GM19035 (cell line): ENCODE measurements at regions not wholly inside any gene's neighbourhood (a gene's known extent, or its start where the extent isn't known, plus 50 kb on each side); places are given as distances from the start of the nearest gene placed in this dataset.

Experiments
- ATAC-seq: cut with Tn5 transposase; IDR thresholded peaks from one replicate; pipeline ENCODE4 v1.9.1; 2021; ENCODE audit not compliant: unreplicated experiment

- ATAC-seq = no peak
Observed at GRCh38 chr2:220152281-220152935, 525.0 kb downstream of the SLC4A3 start.

- no peak for ATAC-seq
Observed at GRCh38 chr2:220153118-220153517, 525.7 kb downstream of the SLC4A3 start.

DNA sequence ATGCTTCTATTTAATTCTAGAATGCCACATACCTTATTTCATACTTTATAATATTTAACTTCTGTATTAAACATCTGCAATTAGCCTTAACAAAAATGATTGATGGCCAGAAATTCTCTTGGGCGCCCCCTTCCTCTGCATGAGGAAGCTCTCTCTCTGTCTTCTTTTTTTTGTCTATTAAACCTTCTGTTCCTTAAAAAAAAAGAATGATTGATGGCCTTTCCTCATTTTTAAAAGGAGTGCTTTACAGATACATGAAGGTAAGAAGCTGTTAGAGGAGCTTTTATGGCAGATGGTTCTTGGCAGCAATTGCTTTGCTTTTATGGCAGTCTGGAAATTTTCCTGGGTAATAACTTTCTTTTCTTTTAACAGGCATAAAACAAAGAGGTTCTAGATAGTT, 526.9 kb downstream of the SLC4A3 start:
- ATAC-seq = no peak

- no peak for ATAC-seq
Observed at GRCh38 chr2:220157312-220157711, 529.9 kb downstream of the SLC4A3 start.

DNA sequence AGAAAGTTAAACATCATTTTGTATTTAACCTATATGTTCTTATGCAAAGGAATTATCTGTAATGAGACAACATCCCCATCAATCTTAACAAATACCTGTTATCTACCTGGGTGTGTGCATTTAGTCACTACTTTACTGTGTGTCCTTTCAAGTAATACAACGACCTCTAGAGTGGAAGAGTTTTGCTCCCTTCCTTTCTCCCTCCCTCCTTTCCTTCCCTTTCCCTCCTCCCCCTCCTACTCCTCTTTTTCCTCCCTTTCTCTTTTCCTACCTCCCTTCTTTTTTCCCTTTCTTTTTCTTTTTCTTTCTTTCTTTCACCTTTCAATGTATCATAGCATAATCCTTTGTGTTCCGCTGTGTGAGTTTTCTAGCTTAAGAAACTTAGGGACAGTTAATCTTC, 532.3 kb downstream of the SLC4A3 start:
- no peak for ATAC-seq

DNA sequence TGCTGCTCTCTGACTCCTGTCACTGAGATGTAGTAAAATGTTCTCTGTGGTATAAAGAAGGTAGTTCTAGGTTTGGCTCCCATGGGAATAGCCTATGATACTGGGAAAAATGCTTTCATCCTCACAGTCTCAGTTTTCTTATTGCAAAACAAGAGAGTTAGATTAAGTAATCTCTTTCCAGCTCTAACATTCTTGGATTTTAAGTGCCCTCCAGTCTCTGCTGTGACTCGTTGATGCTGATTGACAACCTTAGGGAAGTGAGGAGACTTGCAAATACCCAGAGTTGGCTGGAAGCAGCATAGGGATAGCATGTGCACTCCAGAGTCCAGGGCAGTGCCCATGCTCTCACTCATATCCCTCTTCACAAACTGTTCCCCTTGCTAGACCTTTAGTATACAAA, 534.9 kb downstream of the SLC4A3 start:
- no peak for ATAC-seq

GRCh38 chr2:220163486-220163885, 536.1 kb downstream of the SLC4A3 start:
- ATAC-seq = no peak

DNA sequence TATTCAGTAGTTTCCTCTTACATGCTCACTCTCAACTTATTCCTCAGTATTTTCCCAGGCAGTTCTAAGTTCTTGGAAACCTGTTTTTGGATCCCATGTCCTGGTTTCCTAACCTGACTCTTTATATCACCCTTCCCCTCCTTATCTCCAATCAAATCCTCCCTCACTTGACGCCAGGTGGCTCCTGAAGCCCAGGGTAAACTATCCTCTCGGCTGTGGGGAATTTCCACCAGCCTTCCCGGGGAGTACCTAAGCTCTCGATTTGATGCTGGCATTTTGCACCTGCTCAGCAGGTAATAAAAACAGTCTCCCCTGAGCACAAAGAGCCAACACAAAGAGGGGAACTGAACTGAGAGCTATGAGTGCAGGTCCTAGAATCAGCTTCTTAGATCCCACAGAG, 538.0 kb downstream of the SLC4A3 start:
- no peak for ATAC-seq

DNA sequence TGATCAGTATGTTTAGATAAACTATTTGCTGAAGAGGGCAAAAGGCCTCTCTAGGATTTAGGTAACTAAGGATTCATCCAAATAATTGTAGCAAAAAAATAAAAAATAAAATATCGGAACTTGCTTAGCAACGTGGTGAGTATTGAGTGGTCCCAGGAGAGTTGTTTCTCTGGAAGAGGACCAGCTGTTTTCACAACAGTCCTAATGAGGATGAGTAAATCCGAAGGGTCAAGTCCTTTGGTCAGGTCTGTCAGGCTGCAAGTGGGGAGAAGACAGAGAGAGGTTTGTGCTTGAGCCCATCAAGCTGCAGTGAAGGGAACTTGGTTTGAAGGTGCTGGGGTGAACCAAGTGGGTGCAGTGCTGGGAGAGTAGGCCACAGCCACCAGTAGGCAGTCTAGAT, 539.2 kb downstream of the SLC4A3 start:
- ATAC-seq = no peak

- ATAC-seq = no peak
Observed at GRCh38 chr2:220167956-220168355, 540.5 kb downstream of the SLC4A3 start.

- ATAC-seq = no peak
Observed at GRCh38 chr2:220168891-220169546, 541.6 kb downstream of the SLC4A3 start.

- ATAC-seq = no peak
Observed at GRCh38 chr2:220174826-220175225, 547.4 kb downstream of the SLC4A3 start.

GRCh38 chr2:220175967-220176366, 548.5 kb downstream of the SLC4A3 start:
- ATAC-seq = no peak

- ATAC-seq = no peak
Observed at GRCh38 chr2:220178991-220179695, 551.7 kb downstream of the SLC4A3 start.

- no peak for ATAC-seq
Observed at GRCh38 chr2:220181165-220181564, 553.7 kb downstream of the SLC4A3 start.

GRCh38 chr2:220182790-220183189, 555.4 kb downstream of the SLC4A3 start:
- ATAC-seq = no peak

- ATAC-seq = no peak
Observed at GRCh38 chr2:220185766-220186305, 558.4 kb downstream of the SLC4A3 start.

- ATAC-seq = no peak
Observed at GRCh38 chr2:220188031-220188430, 560.6 kb downstream of the SLC4A3 start.

DNA sequence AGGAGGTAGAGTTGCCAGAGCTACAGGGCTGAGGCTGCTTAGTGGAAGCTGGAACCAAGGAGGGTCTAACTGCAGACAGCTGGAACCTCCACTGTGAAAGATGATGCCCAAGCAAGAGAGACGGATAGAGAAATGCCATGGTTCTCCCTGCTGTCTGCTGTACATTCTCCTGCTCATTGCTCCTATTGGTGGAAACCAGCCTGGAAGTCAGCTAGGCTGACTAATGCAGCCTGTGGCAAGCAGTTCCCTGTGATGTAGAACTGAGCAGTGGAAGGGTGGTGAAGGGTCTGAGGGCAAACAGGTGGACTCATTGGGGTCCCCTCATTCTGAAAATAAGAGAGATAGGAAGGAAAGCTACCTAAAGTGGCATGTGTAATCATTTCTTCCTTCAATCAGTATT, 563.6 kb downstream of the SLC4A3 start:
- no peak for ATAC-seq

GRCh38 chr2:220191737-220192136, 564.3 kb downstream of the SLC4A3 start:
- ATAC-seq = no peak

DNA sequence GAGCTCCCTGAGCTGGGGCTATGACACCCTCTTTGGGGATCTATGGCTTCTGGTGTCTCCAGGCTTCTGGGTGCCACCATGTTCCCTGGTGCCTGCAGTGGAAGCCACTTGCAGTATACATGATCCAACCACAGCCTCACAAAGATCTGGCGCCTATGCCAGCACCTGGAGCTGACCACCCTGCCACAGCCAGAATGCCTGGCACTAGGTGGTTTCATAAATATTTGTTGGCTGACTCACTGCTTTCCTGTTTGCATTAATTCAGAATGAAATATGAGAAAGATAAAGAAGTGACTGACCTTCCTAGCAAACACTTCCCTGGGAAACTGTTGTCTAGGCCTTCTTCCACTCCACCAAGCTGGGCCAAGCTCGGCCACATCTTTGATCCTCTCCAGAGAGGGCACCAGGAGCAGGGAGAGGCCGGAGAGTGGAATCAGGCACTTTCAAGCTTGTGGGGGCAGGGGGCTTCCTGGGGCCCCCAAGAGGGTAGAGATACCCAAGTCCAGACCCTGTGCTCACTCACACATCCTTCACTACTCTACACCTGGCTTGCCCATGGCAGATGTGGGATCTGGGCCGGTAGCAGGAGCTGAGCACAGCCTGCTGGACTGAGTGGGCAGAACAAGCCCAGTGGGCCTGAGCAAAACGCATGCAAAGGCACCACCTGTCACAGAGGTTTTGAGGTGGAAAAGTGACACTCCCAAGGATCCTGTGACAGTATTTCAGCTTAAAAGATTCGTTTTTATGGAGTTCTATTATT, 565.7 kb downstream of the SLC4A3 start:
- ATAC-seq = no peak
